Loucy (cell line): ENCODE measurements at regions not wholly inside any gene's neighbourhood (a gene's known extent, or its start where the extent isn't known, plus 50 kb on each side); places are given as distances from the start of the nearest gene placed in this dataset.

ENCODE experiments used
- H2AFZ ChIP-seq: fragments of 200-600 bp; sonication (generic); 2 replicates; pipeline ENCODE4 v1.6.0; 2016; ENCODE audit warnings: antibody characterized with exemption, mild to moderate bottlenecking, low read length, moderate library complexity
- H3F3A ChIP-seq: fragments of 200-600 bp; 2 replicates; pipeline ENCODE4 v1.6.0; 2016; ENCODE audit warnings: antibody characterized with exemption, low read depth, mild to moderate bottlenecking
- H3K27me3 ChIP-seq: fragments of 200-600 bp; sonication (generic); 2 replicates; pipeline ENCODE4 v1.6.1; 2014; ENCODE audit warnings: low read length, mild to moderate bottlenecking; ENCODE audit not compliant: insufficient read depth, poor library complexity, severe bottlenecking
- H3K36me3 ChIP-seq: fragments of 200-600 bp; sonication (generic); 2 replicates; pipeline ENCODE4 v1.6.1; 2016; ENCODE audit warnings: low read length; ENCODE audit not compliant: insufficient read depth
- H3K4me1 ChIP-seq: fragments of 200-600 bp; sonication (generic); 2 replicates; pipeline ENCODE4 v1.5.1; 2014; ENCODE audit warnings: low read length, mild to moderate bottlenecking; ENCODE audit not compliant: insufficient read depth, poor library complexity, severe bottlenecking
- H3K4me2 ChIP-seq: fragments of 200-600 bp; sonication (generic); 2 replicates; pipeline ENCODE4 v1.6.0; 2014; ENCODE audit warnings: antibody characterized with exemption, low read length, low read depth, mild to moderate bottlenecking; ENCODE audit not compliant: poor library complexity, severe bottlenecking
- H3K4me3 ChIP-seq: fragments of 200-600 bp; sonication (generic); 2 replicates; pipeline ENCODE4 v1.5.1; 2014; ENCODE audit warnings: low read length, mild to moderate bottlenecking, mixed read lengths; ENCODE audit not compliant: poor library complexity, severe bottlenecking
- H3K79me2 ChIP-seq: fragments of 200-600 bp; sonication (generic); 2 replicates; pipeline ENCODE4 v1.6.1; 2014; ENCODE audit warnings: low read length; ENCODE audit not compliant: insufficient read depth
- H3K9ac ChIP-seq: fragments of 200-600 bp; sonication (generic); 2 replicates; pipeline ENCODE4 v1.6.0; 2014; ENCODE audit warnings: mild to moderate bottlenecking, low read depth, low read length, moderate library complexity; ENCODE audit not compliant: poor library complexity, severe bottlenecking
- H3K9me2 ChIP-seq: fragments of 200-600 bp; sonication (generic); replicated peaks from 2 replicates; pipeline ENCODE4 v1.6.1; 2016; ENCODE audit warnings: low read depth, low read length, mixed read lengths
- H3K9me3 ChIP-seq: fragments of 200-600 bp; sonication (generic); 2 replicates; pipeline ENCODE4 v1.6.1; 2014; ENCODE audit warnings: mild to moderate bottlenecking, antibody characterized with exemption, low read length, low read depth; ENCODE audit not compliant: insufficient read depth
- H4K20me1 ChIP-seq: fragments of 200-600 bp; sonication (generic); 2 replicates; pipeline ENCODE4 v1.6.0; 2014; ENCODE audit warnings: antibody characterized with exemption, low read length, mild to moderate bottlenecking; ENCODE audit not compliant: insufficient read depth, poor library complexity, severe bottlenecking
- EZH2phosphoT487 ChIP-seq: fragments of 200-600 bp; IDR thresholded peaks from 2 replicates; pipeline ENCODE4 v1.6.1; 2018; ENCODE audit warnings: antibody characterized with exemption, mild to moderate bottlenecking, moderate library complexity, borderline replicate concordance
- TF ChIP-seq, protein P1 (sequence below): fragments of 200-600 bp; sonication (generic); conservative IDR thresholded peaks from 2 replicates; pipeline ENCODE4 v1.5.1; 2014; ENCODE audit warnings: mild to moderate bottlenecking, antibody characterized with exemption, low read length

DNA sequence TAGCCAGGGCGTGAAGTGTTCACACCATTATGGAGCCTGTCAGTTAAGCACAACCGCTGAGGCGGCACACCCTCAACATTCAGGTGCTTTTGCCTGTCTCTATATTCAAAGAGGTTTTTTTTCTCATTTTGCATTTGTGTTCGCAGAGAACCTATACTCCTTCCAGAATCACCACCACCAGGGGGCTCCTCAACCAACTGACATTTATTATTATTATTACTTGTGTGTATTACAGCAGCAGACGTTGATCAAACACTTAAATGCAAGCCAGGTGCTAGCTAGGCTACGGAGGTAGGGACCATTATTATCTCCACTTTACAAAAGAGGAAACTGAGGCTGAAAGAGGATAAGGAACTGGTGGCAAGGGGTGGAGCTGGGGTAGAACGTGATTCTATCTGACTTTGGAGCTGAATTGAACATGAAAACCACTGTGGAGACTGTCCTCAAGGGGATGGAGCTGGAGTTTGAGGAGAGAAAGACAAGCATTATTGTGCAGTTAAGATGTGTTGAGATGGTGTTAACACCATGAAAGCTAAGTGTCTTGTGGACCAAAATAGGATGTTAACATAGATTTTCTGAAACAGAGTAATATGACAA is 133.8 kb upstream of the PLXNA4 start:
- peaks cover 5% of the 10 kb centered on the region for H3K4me1 ChIP-seq
- no peaks in the 10 kb centered on the region for H3K79me2 ChIP-seq
- H3K9me2 ChIP-seq, result no peaks in the 10 kb centered on the region
- no peaks in the 10 kb centered on the region for H4K20me1 ChIP-seq
- no peaks in the 10 kb centered on the region for H3K36me3 ChIP-seq
- TF ChIP-seq, protein P1, sequence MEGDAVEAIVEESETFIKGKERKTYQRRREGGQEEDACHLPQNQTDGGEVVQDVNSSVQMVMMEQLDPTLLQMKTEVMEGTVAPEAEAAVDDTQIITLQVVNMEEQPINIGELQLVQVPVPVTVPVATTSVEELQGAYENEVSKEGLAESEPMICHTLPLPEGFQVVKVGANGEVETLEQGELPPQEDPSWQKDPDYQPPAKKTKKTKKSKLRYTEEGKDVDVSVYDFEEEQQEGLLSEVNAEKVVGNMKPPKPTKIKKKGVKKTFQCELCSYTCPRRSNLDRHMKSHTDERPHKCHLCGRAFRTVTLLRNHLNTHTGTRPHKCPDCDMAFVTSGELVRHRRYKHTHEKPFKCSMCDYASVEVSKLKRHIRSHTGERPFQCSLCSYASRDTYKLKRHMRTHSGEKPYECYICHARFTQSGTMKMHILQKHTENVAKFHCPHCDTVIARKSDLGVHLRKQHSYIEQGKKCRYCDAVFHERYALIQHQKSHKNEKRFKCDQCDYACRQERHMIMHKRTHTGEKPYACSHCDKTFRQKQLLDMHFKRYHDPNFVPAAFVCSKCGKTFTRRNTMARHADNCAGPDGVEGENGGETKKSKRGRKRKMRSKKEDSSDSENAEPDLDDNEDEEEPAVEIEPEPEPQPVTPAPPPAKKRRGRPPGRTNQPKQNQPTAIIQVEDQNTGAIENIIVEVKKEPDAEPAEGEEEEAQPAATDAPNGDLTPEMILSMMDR, result peak; percentile 70
- no peak for TF ChIP-seq EZH2phosphoT487
- no peak overlapping the region for H2AFZ ChIP-seq
- no peak overlapping the region for H3K9ac ChIP-seq
- H3K27me3 ChIP-seq, result no peaks in the 10 kb centered on the region
- no peak overlapping the region for H3K4me2 ChIP-seq
- no peaks in the 10 kb centered on the region for H3K9me3 ChIP-seq
- H3F3A ChIP-seq, result no peaks in the 10 kb centered on the region
- H3K4me3 ChIP-seq, result no peak overlapping the region

DNA sequence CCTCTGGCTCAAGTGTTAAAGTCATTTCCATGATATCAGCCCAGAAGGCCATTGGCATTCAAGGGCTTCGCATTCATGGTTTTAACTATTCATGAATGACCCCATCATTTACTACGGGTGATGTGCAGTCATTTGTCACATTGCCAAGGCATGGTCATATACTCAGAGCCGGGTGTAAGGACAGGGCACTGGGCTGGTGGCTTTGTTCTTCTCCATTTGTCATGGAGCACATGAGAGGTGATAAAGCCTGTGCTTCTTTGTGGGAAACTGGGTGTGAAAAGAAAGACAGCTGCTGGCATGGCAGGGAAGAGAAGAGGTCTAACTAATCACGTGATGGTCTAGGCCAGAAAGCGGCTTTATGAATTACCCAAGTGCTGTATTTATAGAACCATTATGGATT is 132.2 kb upstream of the PLXNA4 start:
- Histone ChIP-seq H3K27me3 (no peaks in the 10 kb centered on the region), H3K4me1 (peaks cover 10% of the 10 kb centered on the region), H4K20me1 (no peaks in the 10 kb centered on the region), H2AFZ (no peak overlapping the region), H3K9me2 (no peaks in the 10 kb centered on the region), H3F3A (no peaks in the 10 kb centered on the region), H3K4me2 (no peak overlapping the region), H3K36me3 (no peaks in the 10 kb centered on the region), H3K4me3 (no peak overlapping the region), H3K9me3 (no peaks in the 10 kb centered on the region), H3K79me2 (no peaks in the 10 kb centered on the region), H3K9ac (no peak overlapping the region)
- TF ChIP-seq, protein P1, result no peak
- TF ChIP-seq EZH2phosphoT487, result no peak

DNA sequence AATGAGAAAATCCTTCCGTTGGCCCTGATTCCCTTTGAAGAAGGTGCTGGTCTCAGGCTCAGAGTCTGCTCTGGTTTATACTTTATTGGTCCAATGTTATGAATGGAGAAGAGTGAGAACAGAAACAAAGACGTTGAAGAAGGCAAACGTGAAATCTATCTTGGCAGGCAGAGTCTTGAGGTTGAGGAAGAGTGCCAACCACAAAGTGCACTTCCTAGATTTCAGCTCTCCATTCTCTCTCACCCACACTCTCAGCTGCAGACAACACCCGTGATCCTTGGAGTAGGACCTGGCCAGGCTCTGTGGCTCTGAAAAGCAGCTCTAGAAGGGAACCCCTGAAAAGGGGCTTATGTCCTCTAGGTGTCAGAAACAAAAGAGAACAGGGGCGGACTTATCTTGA is 128.9 kb upstream of the PLXNA4 start:
- Histone ChIP-seq H3K4me2 (no peak overlapping the region), H3K4me1 (peaks cover 10% of the 10 kb centered on the region), H3K27me3 (no peaks in the 10 kb centered on the region), H3F3A (no peaks in the 10 kb centered on the region), H4K20me1 (no peaks in the 10 kb centered on the region), H3K79me2 (no peaks in the 10 kb centered on the region), H3K4me3 (no peak overlapping the region), H3K9me2 (no peaks in the 10 kb centered on the region), H3K9ac (no peak overlapping the region), H3K36me3 (no peaks in the 10 kb centered on the region), H3K9me3 (no peaks in the 10 kb centered on the region), H2AFZ (peak overlapping the region; percentile 50)
- no peak for TF ChIP-seq EZH2phosphoT487
- TF ChIP-seq, protein P1, result no peak
